ENCODE measurements at regions not wholly inside any gene's neighbourhood (a gene's known extent, or its start where the extent isn't known, plus 50 kb on each side); places are given as distances from the start of the nearest gene placed in this dataset.
"Not testable (repeated sequence)": the region's sequence is repeated elsewhere in the genome, so short reads cannot be mapped to it uniquely, and the experiment has no call there.

GRCh38 chr17:6255322-6255721 lies 179.6 kb downstream of the AIPL1 start:
- no peak for DNase-seq (ENCODE audit: low read depth)

GRCh38 chr17:6254036-6254435 lies 180.9 kb downstream of the AIPL1 start:
- DNase-seq (ENCODE audit: low read depth) = no peak

- DNase-seq (ENCODE audit: low read depth) = not testable (repeated sequence)
These were observed 181.5 kb downstream of the WSCD1 start for GRCh38 chr17:6251640-6252039.

GRCh38 chr17:6249732-6250131 lies 179.6 kb downstream of the WSCD1 start:
- no peak for DNase-seq (ENCODE audit: low read depth)

- DNase-seq (ENCODE audit: low read depth) = no peak
These were observed 177.9 kb downstream of the WSCD1 start for GRCh38 chr17:6248061-6248460.

GRCh38 chr17:6245301-6246177 lies 175.4 kb downstream of the WSCD1 start:
- no peak for DNase-seq (ENCODE audit: low read depth)

- no peak for DNase-seq (ENCODE audit: low read depth)
These were observed 174.6 kb downstream of the WSCD1 start for GRCh38 chr17:6244796-6245195.

- DNase-seq (ENCODE audit: low read depth) = no peak
These were observed 174.1 kb downstream of the WSCD1 start for GRCh38 chr17:6244253-6244652.

GRCh38 chr17:6243186-6243585 lies 173.0 kb downstream of the WSCD1 start:
- DNase-seq (ENCODE audit: low read depth) = no peak

GRCh38 chr17:6241996-6242395 lies 171.8 kb downstream of the WSCD1 start:
- no peak for DNase-seq (ENCODE audit: low read depth)

GRCh38 chr17:6241381-6241780 lies 171.2 kb downstream of the WSCD1 start:
- DNase-seq (ENCODE audit: low read depth) = no peak

- DNase-seq (ENCODE audit: low read depth) = no peak
These were observed 170.4 kb downstream of the WSCD1 start for GRCh38 chr17:6240601-6241000.

GRCh38 chr17:6240001-6240400 lies 169.8 kb downstream of the WSCD1 start:
- DNase-seq (ENCODE audit: low read depth) = no peak

- DNase-seq (ENCODE audit: low read depth) = no peak
These were observed 169.1 kb downstream of the WSCD1 start for GRCh38 chr17:6239241-6239798.

- no peak for DNase-seq (ENCODE audit: low read depth)
These were observed 163.7 kb downstream of the WSCD1 start for GRCh38 chr17:6233856-6234255.

- DNase-seq (ENCODE audit: low read depth) = no peak
These were observed 163.2 kb downstream of the WSCD1 start for GRCh38 chr17:6233339-6233738.

- no peak for DNase-seq (ENCODE audit: low read depth)
These were observed 162.5 kb downstream of the WSCD1 start for GRCh38 chr17:6232732-6233101.

GRCh38 chr17:6231886-6232731 lies 161.9 kb downstream of the WSCD1 start:
- no peak for DNase-seq (ENCODE audit: low read depth)

- no peak for DNase-seq (ENCODE audit: low read depth)
These were observed 161.3 kb downstream of the WSCD1 start for GRCh38 chr17:6231465-6231864.

GRCh38 chr17:6218333-6218732 lies 148.2 kb downstream of the WSCD1 start:
- no peak for DNase-seq (ENCODE audit: low read depth)

GRCh38 chr17:6215071-6216035 lies 145.2 kb downstream of the WSCD1 start:
- no peak for DNase-seq (ENCODE audit: low read depth)

- DNase-seq (ENCODE audit: low read depth) = no peak
These were observed 143.7 kb downstream of the WSCD1 start for GRCh38 chr17:6213859-6214258.
